Stimulated activated CD4-positive, alpha-beta T cell treated with anti-CD3 and anti-CD28 coated beads, Interleukin-4, amount 100 ng/mL, for 24 hours (primary cell): ENCODE measurements at regions not wholly inside any gene's neighbourhood (a gene's known extent, or its start where the extent isn't known, plus 50 kb on each side); places are given as distances from the start of the nearest gene placed in this dataset.
"Not testable (repeated sequence)": the region's sequence is repeated elsewhere in the genome, so short reads cannot be mapped to it uniquely, and the experiment has no call there.

ENCODE experiments used
- DNase-seq: peaks from one replicate; pipeline ENCODE4 v3.0.0-alpha.2; 2020

- no peak for DNase-seq
Observed at GRCh38 chr10:117601716-117602115, 59.2 kb downstream of the EMX2 start.

GRCh38 chr10:117603081-117603480, 60.5 kb downstream of the EMX2 start:
- DNase-seq = no peak

GRCh38 chr10:117603726-117604125, 61.2 kb downstream of the EMX2 start:
- DNase-seq = no peak

- DNase-seq = no peak
Observed at GRCh38 chr10:117609095-117609795, 66.7 kb downstream of the EMX2 start.

- DNase-seq = no peak
Observed at GRCh38 chr10:117609796-117610170, 67.2 kb downstream of the EMX2 start.

GRCh38 chr10:117610321-117610720, 67.8 kb downstream of the EMX2 start:
- no peak for DNase-seq

- no peak for DNase-seq
Observed at GRCh38 chr10:117612113-117612512, 69.6 kb downstream of the EMX2 start.

GRCh38 chr10:117615649-117616048, 73.1 kb downstream of the EMX2 start:
- no peak for DNase-seq

- DNase-seq = no peak
Observed at GRCh38 chr10:117616179-117616578, 73.6 kb downstream of the EMX2 start.

GRCh38 chr10:117617086-117617485, 74.5 kb downstream of the EMX2 start:
- no peak for DNase-seq

GRCh38 chr10:117617659-117618058, 75.1 kb downstream of the EMX2 start:
- DNase-seq = no peak

- no peak for DNase-seq
Observed at GRCh38 chr10:117619223-117619622, 76.7 kb downstream of the EMX2 start.

- DNase-seq = no peak
Observed at GRCh38 chr10:117619707-117620405, 77.3 kb downstream of the EMX2 start.

- DNase-seq = no peak
Observed at GRCh38 chr10:117621196-117621595, 78.7 kb downstream of the EMX2 start.

GRCh38 chr10:117621795-117622420, 79.4 kb downstream of the EMX2 start:
- DNase-seq = no peak

GRCh38 chr10:117622471-117623184, 80.1 kb downstream of the EMX2 start:
- no peak for DNase-seq

- no peak for DNase-seq
Observed at GRCh38 chr10:117626228-117626627, 83.7 kb downstream of the EMX2 start.

GRCh38 chr10:117627561-117627960, 85.0 kb downstream of the EMX2 start:
- no peak for DNase-seq

- not testable (repeated sequence) for DNase-seq
Observed at GRCh38 chr10:117629717-117630116, 87.2 kb downstream of the EMX2 start.

GRCh38 chr10:117631276-117632145, 89.0 kb downstream of the EMX2 start:
- no peak for DNase-seq

GRCh38 chr10:117632406-117632805, 89.9 kb downstream of the EMX2 start:
- DNase-seq = no peak

GRCh38 chr10:117635826-117636225, 93.3 kb downstream of the EMX2 start:
- no peak for DNase-seq

- no peak for DNase-seq
Observed at GRCh38 chr10:117638200-117638599, 95.7 kb downstream of the EMX2 start.
